ENCODE measurements at regions not wholly inside any gene's neighbourhood (a gene's known extent, or its start where the extent isn't known, plus 50 kb on each side); places are given as distances from the start of the nearest gene placed in this dataset.
"Not testable (repeated sequence)": the region's sequence is repeated elsewhere in the genome, so short reads cannot be mapped to it uniquely, and the experiment has no call there.

- no peak for DNase-seq (ENCODE audit: low read depth)
Measured at GRCh38 chr7:34207810-34208209, 302.5 kb downstream of the BMPER start.

GRCh38 chr7:34208878-34209621, 303.7 kb downstream of the BMPER start:
- no peak for DNase-seq (ENCODE audit: low read depth)

- no peak for DNase-seq (ENCODE audit: low read depth)
Measured at GRCh38 chr7:34211018-34211417, 305.7 kb downstream of the BMPER start.

GRCh38 chr7:34217972-34218371, 312.6 kb downstream of the BMPER start:
- DNase-seq (ENCODE audit: low read depth) = no peak

GRCh38 chr7:34219153-34219718, 313.9 kb downstream of the BMPER start:
- DNase-seq (ENCODE audit: low read depth) = no peak

DNA sequence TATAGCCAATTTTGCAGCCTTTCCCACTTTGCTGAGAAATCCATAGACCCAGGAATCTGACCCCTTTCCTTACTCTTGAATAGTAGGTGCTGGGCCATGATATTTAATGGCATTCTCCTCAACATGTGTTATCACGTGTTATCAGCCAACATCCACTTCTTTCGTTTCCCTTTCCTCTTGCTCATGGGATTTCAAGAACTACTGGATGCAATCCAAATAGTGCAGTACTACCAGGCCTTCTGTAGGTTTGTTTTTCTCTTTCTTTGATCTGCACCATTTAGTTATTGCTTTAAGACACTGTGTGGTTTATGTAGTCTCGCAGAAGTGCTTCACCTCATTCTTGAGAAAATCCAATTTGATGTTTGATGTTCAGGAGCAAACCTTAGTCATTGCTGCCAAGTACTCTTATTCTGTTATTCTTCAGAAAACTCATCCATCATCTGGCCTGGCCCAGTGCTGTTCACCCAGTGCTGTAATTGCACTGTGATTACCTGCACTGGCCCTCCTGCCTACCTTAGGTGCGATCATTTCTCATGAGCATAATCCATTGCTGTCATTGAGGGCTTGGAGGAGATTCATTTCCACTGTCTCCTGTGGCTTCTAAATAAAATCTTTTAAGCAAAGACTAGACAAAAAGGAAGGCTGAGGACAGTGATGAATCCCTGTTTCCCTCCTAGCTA, 315.3 kb downstream of the BMPER start:
- no peak for DNase-seq (ENCODE audit: low read depth)

- no peak for DNase-seq (ENCODE audit: low read depth)
Measured at GRCh38 chr7:34222316-34222715, 317.0 kb downstream of the BMPER start.

DNA sequence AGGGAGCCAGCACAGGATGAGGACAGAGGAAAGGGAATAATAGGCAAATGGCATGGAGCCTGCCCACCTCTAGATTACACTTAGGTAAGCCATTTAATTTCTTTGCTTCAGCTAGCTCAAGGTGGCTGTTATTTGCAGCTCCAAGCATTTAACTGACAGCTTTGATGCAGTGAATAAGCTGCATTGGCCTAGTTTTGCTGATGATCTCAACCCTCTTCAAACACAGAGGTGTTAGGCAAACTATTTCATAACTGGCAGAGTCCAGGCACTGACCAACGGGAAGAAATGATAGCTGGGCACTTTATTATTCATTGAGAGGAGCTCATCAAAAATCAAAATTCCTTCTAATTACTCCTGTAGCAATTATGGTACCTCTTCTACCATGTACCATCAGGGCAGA, 317.4 kb downstream of the BMPER start:
- DNase-seq (ENCODE audit: low read depth) = no peak

DNA sequence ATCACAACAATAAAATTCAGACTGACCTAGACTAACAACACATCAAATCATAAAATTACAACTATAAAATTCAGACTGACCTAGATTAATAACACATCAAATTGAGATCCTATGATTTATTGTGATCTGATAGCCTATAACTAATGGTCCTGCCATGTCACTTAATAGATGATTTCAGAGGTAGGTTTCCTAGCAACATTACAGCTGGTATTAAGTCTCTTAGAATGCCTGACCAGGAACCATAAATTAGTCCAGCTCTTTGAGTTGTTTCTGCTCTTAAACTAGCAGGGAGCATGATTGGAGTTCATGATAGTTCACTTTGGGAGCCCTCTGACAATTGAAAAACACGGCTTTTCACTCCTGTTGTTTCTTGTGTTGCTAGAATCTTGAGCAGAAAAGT, 318.9 kb downstream of the BMPER start:
- DNase-seq (ENCODE audit: low read depth) = no peak

- no peak for DNase-seq (ENCODE audit: low read depth)
Measured at GRCh38 chr7:34225193-34225592, 319.9 kb downstream of the BMPER start.

DNA sequence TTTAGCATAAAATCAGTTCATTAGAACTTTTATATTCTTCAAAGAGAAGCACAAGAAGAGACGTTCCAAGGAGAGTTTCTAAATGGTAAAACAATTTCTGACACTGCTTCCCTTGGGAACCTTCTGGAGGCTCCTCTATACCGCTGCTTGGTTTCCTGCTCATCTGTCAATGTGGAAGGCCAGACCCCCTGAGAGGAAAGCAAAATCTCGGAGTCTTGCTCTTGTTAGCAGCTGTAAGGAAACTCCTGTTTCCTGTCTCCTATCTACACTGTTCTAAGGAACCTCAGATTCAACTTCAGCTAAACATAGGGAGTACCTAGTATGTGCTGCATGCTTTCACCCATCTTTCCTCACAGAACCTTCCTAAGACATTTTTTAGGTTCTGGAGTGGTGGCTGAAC, 322.2 kb downstream of the BMPER start:
- no peak for DNase-seq (ENCODE audit: low read depth)

- not testable (repeated sequence) for DNase-seq (ENCODE audit: low read depth)
Measured at GRCh38 chr7:34235101-34235500, 329.8 kb downstream of the BMPER start.

GRCh38 chr7:34236057-34236456, 330.7 kb downstream of the BMPER start:
- DNase-seq (ENCODE audit: low read depth) = no peak

GRCh38 chr7:34236839-34237492, 331.6 kb downstream of the BMPER start:
- DNase-seq (ENCODE audit: low read depth) = no peak

GRCh38 chr7:34237493-34237849, 332.1 kb downstream of the BMPER start:
- DNase-seq (ENCODE audit: low read depth) = no peak

GRCh38 chr7:34240417-34240816, 335.1 kb downstream of the BMPER start:
- DNase-seq (ENCODE audit: low read depth) = no peak

- no peak for DNase-seq (ENCODE audit: low read depth)
Measured at GRCh38 chr7:34242391-34242790, 337.1 kb downstream of the BMPER start.

DNA sequence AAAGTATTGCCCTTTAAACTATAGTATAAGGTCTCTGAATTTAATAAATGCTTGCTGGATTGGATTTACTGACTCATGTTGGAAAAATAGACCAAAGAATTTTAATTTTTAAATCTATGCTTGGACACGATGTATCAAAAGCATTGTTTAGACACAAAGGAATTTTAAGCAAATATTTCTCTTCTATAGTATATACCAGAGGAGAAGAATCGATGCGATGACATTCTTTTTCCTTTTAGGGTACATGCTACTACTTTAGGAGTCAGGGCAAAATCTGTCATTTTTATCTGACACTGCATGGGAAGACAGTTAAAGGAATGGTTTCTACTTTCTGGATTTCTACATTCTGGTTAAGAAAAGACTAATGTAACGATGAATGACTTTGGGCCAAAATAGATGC, 339.9 kb downstream of the BMPER start:
- no peak for DNase-seq (ENCODE audit: low read depth)

GRCh38 chr7:34247468-34247867, 342.1 kb downstream of the BMPER start:
- DNase-seq (ENCODE audit: low read depth) = peak; percentile 67

DNA sequence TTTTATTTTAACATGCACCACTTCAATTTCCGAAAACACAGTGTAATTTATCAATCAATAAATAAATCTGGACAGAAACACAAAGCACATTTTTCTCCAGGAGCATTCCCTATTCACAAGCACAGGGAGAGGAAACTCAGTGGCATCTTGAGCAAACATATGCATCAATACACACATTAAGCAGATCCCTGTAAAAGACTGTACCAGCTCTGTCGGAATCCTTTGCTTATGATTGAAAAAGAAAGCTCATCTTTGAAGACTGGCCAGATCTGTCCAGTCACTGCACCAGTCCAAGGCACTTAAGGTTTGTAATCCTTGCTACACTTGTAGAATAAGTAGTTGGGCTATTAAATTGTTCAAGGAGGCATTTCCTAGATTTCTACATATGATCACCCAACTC, 343.9 kb downstream of the BMPER start:
- DNase-seq (ENCODE audit: low read depth) = no peak

- DNase-seq (ENCODE audit: low read depth) = peak; percentile 97
Measured at GRCh38 chr7:34260279-34260678, 354.9 kb downstream of the BMPER start.

DNA sequence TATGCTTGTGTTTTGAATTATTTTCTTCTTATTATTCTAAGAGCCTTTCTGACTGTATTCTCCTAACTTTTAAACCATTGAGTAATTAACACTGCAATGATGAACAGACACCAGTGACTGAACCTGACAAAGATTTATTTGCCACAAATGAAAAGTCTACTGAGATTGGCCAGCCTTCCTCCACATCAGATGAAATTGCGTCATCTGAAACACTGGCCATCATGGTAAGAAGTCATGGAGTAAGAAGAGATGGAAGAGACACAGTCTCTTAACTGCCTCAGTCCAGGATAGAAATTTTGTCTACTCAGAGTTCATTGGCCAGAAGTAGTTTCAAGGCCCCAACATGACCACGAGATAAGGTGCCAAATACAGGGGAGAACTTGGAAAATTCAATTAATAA, 357.8 kb downstream of the BMPER start:
- no peak for DNase-seq (ENCODE audit: low read depth)

DNA sequence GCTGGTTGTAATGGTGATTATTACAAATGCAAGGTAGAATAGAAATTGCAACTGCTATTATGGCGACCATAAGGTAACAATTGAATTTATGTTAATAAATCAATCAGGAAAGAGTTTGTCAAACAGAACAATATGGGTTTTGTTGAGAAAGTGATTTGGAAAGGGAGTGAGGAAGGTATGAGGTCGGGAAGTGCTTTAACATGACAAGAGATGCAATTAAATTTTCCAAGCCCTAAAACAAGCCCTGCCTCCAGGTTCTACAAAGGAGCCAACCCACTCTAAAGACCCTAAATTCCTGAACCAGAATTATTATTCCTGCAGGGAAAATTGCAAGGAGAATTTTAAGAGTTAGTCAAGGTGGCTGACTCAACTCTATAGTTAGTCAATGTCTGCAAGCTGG, 363.7 kb downstream of the BMPER start:
- DNase-seq (ENCODE audit: low read depth) = peak; percentile 26

All from ELR (cell line).